Ovary (tissue), 7 donors: ENCODE measurements at regions not wholly inside any gene's neighbourhood (a gene's known extent, or its start where the extent isn't known, plus 50 kb on each side); places are given as distances from the start of the nearest gene placed in this dataset.

Experiments used
- DNase-seq, 5 donors: peaks; one replicate each; pipeline ENCODE4 v3.0.0-alpha.2; 2019 to 2020
- H3K27ac ChIP-seq, 2 donors: fragments of 200-600 bp; one replicate each; pipeline versions ENCODE4 v1.5.1 to v1.8.0; 2019 to 2022
- H3K27me3 ChIP-seq: fragments of 200-600 bp; one replicate; pipeline ENCODE4 v1.8.0; 2022
- H3K36me3 ChIP-seq: fragments of 200-600 bp; sonication (generic); one replicate; pipeline ENCODE4 v1.5.1; 2019
- H3K4me1 ChIP-seq: one replicate; pipeline ENCODE4 v1.8.1; 2013; ENCODE audit warnings: mild to moderate bottlenecking, moderate library complexity; ENCODE audit not compliant: insufficient read depth
- H3K4me3 ChIP-seq: fragments of 200-600 bp; sonication (generic); one replicate; pipeline ENCODE4 v1.5.1; 2017
- H3K9me3 ChIP-seq, 2 donors: fragments of 200-600 bp in 1 of 2; sonication (generic) in 1 of 2; one replicate each; pipeline versions ENCODE4 v1.5.1 to v1.8.1; 2013 to 2019; ENCODE audit warnings: mild to moderate bottlenecking in 1 of 2, moderate library complexity in 1 of 2
- CTCF ChIP-seq, 3 donors: fragments of 450-650 bp in 2 of 3; fragments of 200-600 bp in 1 of 3; IDR thresholded peaks; one replicate each; pipeline versions ENCODE4 v1.5.1 to v1.8.0; 2016 to 2022; ENCODE audit warnings: antibody characterized with exemption in 3 of 3, mild to moderate bottlenecking in 1 of 3
- EP300 ChIP-seq: sonication (generic); formaldehyde crosslinking; IDR thresholded peaks from one replicate; pipeline ENCODE4 v1.6.1; 2017; ENCODE audit warnings: antibody characterized with exemption
- POLR2A ChIP-seq: fragments of 450-650 bp; IDR thresholded peaks from one replicate; pipeline ENCODE4 v1.6.1; 2017; ENCODE audit warnings: antibody characterized with exemption, mild to moderate bottlenecking, moderate library complexity
- WGBS, 3 donors: extraction: QIAGEN DNeasy Blood & Tissue Kit in 1 of 3; methylation state at CpG; one replicate each; pipeline versions ENCODE4 v1.1.5 to v1.1.7; 2013 to 2017; 5-methylcytosine and 5-hydroxymethylcytosine counted together
- intact Hi-C, 4 donors: fragments of 100-400 bp; cut with DNase I; formaldehyde crosslinking; loops; one replicate each; pipeline versions ENCODE4 v1.11.0 to v1.15.1; 2022 to 2023
- donor health status: DM: no; HTN: no; CAD: no; lungs with moderate emphysema.
- donor health status: DM: no; HTN: no; CAD: no.
- donor health status: Bipolar disorder and iron deficiency.
- donor health status: DM: no; HTN: no; CAD: no.
- donor health status: DM: yes; HTN: yes; CAD: no.

GRCh38 chr2:177078416-177078815 lies 134.2 kb upstream of the HNRNPA3 start:
- TF ChIP-seq POLR2A (no peak), EP300 (no peak), CTCF (IDR thresholded peaks at IDR 0.05) (no peak)
- Histone ChIP-seq H3K4me3 (no peak overlapping the region), H3K27me3 (no peaks in the 10 kb centered on the region), H3K27ac (no peak overlapping the region), H3K4me1 (no peaks in the 10 kb centered on the region), H3K36me3 (no peaks in the 10 kb centered on the region), H3K9me3 (no peaks in the 10 kb centered on the region)
- DNase-seq = peak in 3 of 5 donors; percentile 11 to 42 (median 32)
- WGBS, 3 donors = 56 to 76% (median 57%) methylated on average over 3 of the region's 3 CpGs
- intact Hi-C loops = no loop called here

GRCh38 chr2:177078855-177079254 lies 133.7 kb upstream of the HNRNPA3 start:
- WGBS, 3 donors = 64 to 77% (median 76%) methylated on average over 3 of the region's 3 CpGs
- Histone ChIP-seq H3K27me3 (no peaks in the 10 kb centered on the region), H3K9me3 (no peaks in the 10 kb centered on the region), H3K36me3 (no peaks in the 10 kb centered on the region), H3K27ac (no peak overlapping the region), H3K4me1 (no peaks in the 10 kb centered on the region), H3K4me3 (no peak overlapping the region)
- TF ChIP-seq CTCF (IDR thresholded peaks at IDR 0.05) (no peak), POLR2A (no peak), EP300 (no peak)
- DNase-seq = no peak
- intact Hi-C loops = no loop called here

- no peak for TF ChIP-seq CTCF (IDR thresholded peaks at IDR 0.05)
- no peak for TF ChIP-seq POLR2A
- TF ChIP-seq EP300 = no peak
- Histone ChIP-seq H3K27me3 (no peaks in the 10 kb centered on the region), H3K9me3 (no peaks in the 10 kb centered on the region), H3K4me3 (no peak overlapping the region), H3K4me1 (no peaks in the 10 kb centered on the region), H3K27ac (no peak overlapping the region), H3K36me3 (no peaks in the 10 kb centered on the region)
- 81 to 94% (median 84%) methylated on average over 3 of the region's 3 CpGs for WGBS, 3 donors
- no peak for DNase-seq
- intact Hi-C loops = no loop called here
These were observed 131.8 kb upstream of the HNRNPA3 start for GRCh38 chr2:177080746-177081284.

GRCh38 chr2:177084607-177085006 lies 128.0 kb upstream of the HNRNPA3 start:
- no peak for DNase-seq
- no peaks in the 10 kb centered on the region for H3K4me1 ChIP-seq
- H3K27me3 ChIP-seq = no peaks in the 10 kb centered on the region
- TF ChIP-seq POLR2A (no peak), EP300 (no peak), CTCF (IDR thresholded peaks at IDR 0.05) (no peak)
- WGBS, 3 donors = 40 to 43% (median 42%) methylated on average over 4 of the region's 4 CpGs
- H3K36me3 ChIP-seq = no peaks in the 10 kb centered on the region
- no peaks in the 10 kb centered on the region for H3K9me3 ChIP-seq
- no peak overlapping the region for H3K27ac ChIP-seq
- no peak overlapping the region for H3K4me3 ChIP-seq
- intact Hi-C loops = no loop called here
